CMK (cell line): ENCODE measurements at regions not wholly inside any gene's neighbourhood (a gene's known extent, or its start where the extent isn't known, plus 50 kb on each side); places are given as distances from the start of the nearest gene placed in this dataset.

Source experiments
- DNase-seq: peaks from one replicate; pipeline ENCODE4 v3.0.0-alpha.2; 2010; ENCODE audit warnings: low read depth

GRCh38 chr3:3629911-3630310 is 169.3 kb upstream of the LRRN1 start:
- no peak for DNase-seq

GRCh38 chr3:3628676-3629328 is 170.4 kb upstream of the LRRN1 start:
- no peak for DNase-seq

- no peak for DNase-seq
Measured at GRCh38 chr3:3627114-3627513, 172.1 kb upstream of the LRRN1 start.

GRCh38 chr3:3625544-3626271 is 173.5 kb upstream of the LRRN1 start:
- DNase-seq: no peak

- no peak for DNase-seq
Measured at GRCh38 chr3:3619815-3620214, 179.4 kb upstream of the LRRN1 start.

GRCh38 chr3:3618623-3619022 is 180.6 kb upstream of the LRRN1 start:
- DNase-seq: no peak

- DNase-seq: no peak
Measured at GRCh38 chr3:3615533-3615932, 183.7 kb upstream of the LRRN1 start.

GRCh38 chr3:3610581-3611298 is 188.5 kb upstream of the LRRN1 start:
- DNase-seq: no peak

- no peak for DNase-seq
Measured at GRCh38 chr3:3606321-3606720, 192.9 kb upstream of the LRRN1 start.

- DNase-seq: no peak
Measured at GRCh38 chr3:3605226-3605625, 194.0 kb upstream of the LRRN1 start.

- no peak for DNase-seq
Measured at GRCh38 chr3:3603351-3603750, 195.9 kb upstream of the LRRN1 start.

- no peak for DNase-seq
Measured at GRCh38 chr3:3600665-3601340, 198.4 kb upstream of the LRRN1 start.

GRCh38 chr3:3599016-3599415 is 200.2 kb upstream of the LRRN1 start:
- no peak for DNase-seq

GRCh38 chr3:3594986-3595385 is 204.2 kb upstream of the LRRN1 start:
- no peak for DNase-seq

- DNase-seq: no peak
Measured at GRCh38 chr3:3589715-3590130, 209.5 kb upstream of the LRRN1 start.

GRCh38 chr3:3587647-3587972 is 211.6 kb upstream of the LRRN1 start:
- DNase-seq: no peak

- DNase-seq: no peak
Measured at GRCh38 chr3:3586843-3587646, 212.2 kb upstream of the LRRN1 start.

GRCh38 chr3:3586336-3586735 is 212.9 kb upstream of the LRRN1 start:
- DNase-seq: no peak

GRCh38 chr3:3579658-3580057 is 219.6 kb upstream of the LRRN1 start:
- no peak for DNase-seq

- no peak for DNase-seq
Measured at GRCh38 chr3:3578718-3579117, 220.5 kb upstream of the LRRN1 start.

- no peak for DNase-seq
Measured at GRCh38 chr3:3577823-3578222, 221.4 kb upstream of the LRRN1 start.

GRCh38 chr3:3573341-3573740 is 225.9 kb upstream of the LRRN1 start:
- DNase-seq: no peak
